COR-L47 (cell line): ENCODE measurements at regions not wholly inside any gene's neighbourhood (a gene's known extent, or its start where the extent isn't known, plus 50 kb on each side); places are given as distances from the start of the nearest gene placed in this dataset.

Source experiments
- DNase-seq: peaks from one replicate; lab custom pipeline; 2025; lab: John Stamatoyannopoulos, UW

- DNase-seq = no peak
These were observed 66.0 kb upstream of the SCN7A start for GRCh38 chr2:166560022-166560421.

GRCh38 chr2:166550923-166551322 lies 56.9 kb upstream of the SCN7A start:
- DNase-seq = no peak

- DNase-seq = no peak
These were observed 51.4 kb upstream of the SCN7A start for GRCh38 chr2:166545473-166545872.
